PFSK-1 (cell line): ENCODE measurements at regions not wholly inside any gene's neighbourhood (a gene's known extent, or its start where the extent isn't known, plus 50 kb on each side); places are given as distances from the start of the nearest gene placed in this dataset.

Experiments
- FOXP2 ChIP-seq: optimal IDR thresholded peaks from 2 replicates; pipeline ENCODE3; 2011; ENCODE audit warnings: borderline replicate concordance, control low read depth, inconsistent platforms; ENCODE audit not compliant: insufficient read depth; ENCODE audit errors: extremely low read length, extremely low read depth
- POLR2AphosphoS5 ChIP-seq: IDR thresholded peaks from 2 replicates; pipeline ENCODE4 v1.6.1; 2012; ENCODE audit warnings: low read depth, mild to moderate bottlenecking, control low read depth, low read length, moderate library complexity
- REST ChIP-seq, 2 experiments: IDR thresholded peaks; 2 replicates each; pipeline versions ENCODE4 v1.6.1 to v1.8.0; 2011 to 2012; ENCODE audit warnings: low read depth in 2 of 2, low read length in 2 of 2, control low read depth in 1 of 2, inconsistent platforms in 1 of 2, mild to moderate bottlenecking in 1 of 2, moderate library complexity in 1 of 2; ENCODE audit not compliant: insufficient read depth in 1 of 2
- SIN3A ChIP-seq: IDR thresholded peaks from 2 replicates; pipeline ENCODE4 v1.6.1; 2012; ENCODE audit warnings: mild to moderate bottlenecking, low read length, moderate library complexity, borderline replicate concordance; ENCODE audit not compliant: insufficient read depth
- TAF1 ChIP-seq: IDR thresholded peaks from 2 replicates; pipeline ENCODE4 v1.6.1; 2012; ENCODE audit warnings: low read length, control low read depth, borderline replicate concordance; ENCODE audit not compliant: insufficient read depth

GRCh38 chr14:42149609-42150261 is 543.1 kb downstream of the LRFN5 start:
- TF ChIP-seq REST (IDR thresholded peaks at IDR 0.05; ENCODE audit: insufficient read depth in 1 of 2, low read depth in 2 of 2, low read length in 2 of 2) (no peak), FOXP2 (no peak), TAF1 (no peak), POLR2AphosphoS5 (no peak), SIN3A (no peak)

- TF ChIP-seq TAF1, result no peak
- TF ChIP-seq SIN3A, result no peak
- TF ChIP-seq REST (IDR thresholded peaks at IDR 0.05; ENCODE audit: insufficient read depth in 1 of 2, low read depth in 2 of 2, low read length in 2 of 2), result no peak
- no peak for TF ChIP-seq POLR2AphosphoS5
- no peak for TF ChIP-seq FOXP2
Measured at GRCh38 chr14:42145766-42146165, 539.1 kb downstream of the LRFN5 start.

- no peak for TF ChIP-seq POLR2AphosphoS5
- no peak for TF ChIP-seq SIN3A
- TF ChIP-seq TAF1, result no peak
- TF ChIP-seq FOXP2, result no peak
- no peak for TF ChIP-seq REST (IDR thresholded peaks at IDR 0.05; ENCODE audit: insufficient read depth in 1 of 2, low read depth in 2 of 2, low read length in 2 of 2)
Measured at GRCh38 chr14:42143114-42143513, 536.4 kb downstream of the LRFN5 start.

GRCh38 chr14:42141328-42141727 is 534.7 kb downstream of the LRFN5 start:
- TF ChIP-seq SIN3A (no peak), FOXP2 (no peak), REST (IDR thresholded peaks at IDR 0.05; ENCODE audit: insufficient read depth in 1 of 2, low read depth in 2 of 2, low read length in 2 of 2) (no peak), TAF1 (no peak), POLR2AphosphoS5 (no peak)

GRCh38 chr14:42140831-42141279 is 534.2 kb downstream of the LRFN5 start:
- TF ChIP-seq FOXP2 (no peak), TAF1 (no peak), POLR2AphosphoS5 (no peak), SIN3A (no peak), REST (IDR thresholded peaks at IDR 0.05; ENCODE audit: insufficient read depth in 1 of 2, low read depth in 2 of 2, low read length in 2 of 2) (no peak)
